GM12878 (cell line): ENCODE measurements at regions not wholly inside any gene's neighbourhood (a gene's known extent, or its start where the extent isn't known, plus 50 kb on each side); places are given as distances from the start of the nearest gene placed in this dataset.

ENCODE experiments used
- ATAC-seq: fragments of 200-7000 bp; cut with Tn5 transposase; 3 replicates; pipeline ENCODE4 v1.9.1; 2020; ENCODE audit warnings: mild to moderate bottlenecking, moderate library complexity
- BruUV-seq: library from RNA; stranded (reverse); fragments of 400-500 nt; replicated peaks from 2 replicates; lab custom pipeline; 2021; lab: Mats Ljungman, UMichigan
- CTCF ChIA-PET: fragments of 300-600 bp; sonication (Branson Sonifier 250); formaldehyde crosslinking; extraction: SDS; loops from one replicate; lab custom pipeline; 2021; ENCODE audit warnings: inconsistent platforms; lab: Yijun Ruan, JAX
- POLR2A ChIA-PET: fragments of 350-600 bp; formaldehyde crosslinking; extraction: SDS; loops from one replicate; lab custom pipeline; 2021; ENCODE audit warnings: inconsistent platforms; lab: Charles Lee
- RAD21 ChIA-PET: fragments of 300-600 bp; sonication (Branson Sonifier 250); formaldehyde crosslinking; loops from one replicate; lab custom pipeline; 2023; ENCODE audit warnings: antibody characterized with exemption; ENCODE audit not compliant: unreplicated experiment; lab: Charles Lee
- SMC1A ChIA-PET: fragments of 300-600 bp; sonication (Branson Sonifier 250); formaldehyde crosslinking; loops from one replicate; lab custom pipeline; 2023; ENCODE audit not compliant: unreplicated experiment, uncharacterized antibody; lab: Charles Lee
- DNase-seq: peaks from one replicate; pipeline ENCODE4 v3.0.0-alpha.2; 2011; ENCODE audit warnings: low read depth, low spot score
- FAIRE-seq: peaks from 3 replicates; lab custom pipeline; 2011; peaks lifted over from hg19 to GRCh38; lab: Jason Lieb, UNC
- H2AFZ ChIP-seq: 2 replicates; pipeline ENCODE4 v1.6.0; 2011; ENCODE audit warnings: low read depth, low read length, control low read depth; ENCODE audit not compliant: control insufficient read depth
- H3K27ac ChIP-seq: 2 replicates; pipeline ENCODE4 v1.5.1; 2011; ENCODE audit warnings: control low read depth; ENCODE audit not compliant: control insufficient read depth, insufficient read depth
- H3K27me3 ChIP-seq, 2 experiments: replicated peaks in 1 of 2; 2 replicates each; pipeline versions ENCODE4 v1.6.0 to v1.6.1; 2011; ENCODE audit warnings: low read length in 1 of 2; ENCODE audit not compliant: control insufficient read depth in 2 of 2, insufficient read depth in 2 of 2
- H3K36me3 ChIP-seq, 2 experiments: 2 replicates each; pipeline ENCODE4 v1.5.1; 2011; ENCODE audit warnings: low read length in 1 of 2; ENCODE audit not compliant: control insufficient read depth in 2 of 2, insufficient read depth in 2 of 2
- H3K4me1 ChIP-seq: 2 replicates; pipeline ENCODE4 v1.6.1; 2011; ENCODE audit warnings: mild to moderate bottlenecking, low read length, moderate library complexity, mixed read lengths; ENCODE audit not compliant: control insufficient read depth, insufficient read depth
- H3K4me2 ChIP-seq: 2 replicates; pipeline ENCODE4 v1.6.0; 2011; ENCODE audit warnings: control low read depth; ENCODE audit not compliant: control insufficient read depth, insufficient read depth
- H3K4me3 ChIP-seq: fragments of 200-600 bp; sonication (generic); 2 replicates; pipeline ENCODE4 v1.5.1; 2016
- H3K79me2 ChIP-seq: 2 replicates; pipeline ENCODE4 v1.6.0; 2011; ENCODE audit warnings: low read length; ENCODE audit not compliant: control insufficient read depth, insufficient read depth
- H3K9ac ChIP-seq: 2 replicates; pipeline ENCODE4 v1.8.0; 2011; ENCODE audit warnings: low read length, control low read depth, mixed read lengths; ENCODE audit not compliant: control insufficient read depth, insufficient read depth
- H3K9me3 ChIP-seq: replicated peaks from 3 replicates; pipeline ENCODE4 v1.5.1; 2011; ENCODE audit warnings: mild to moderate bottlenecking, low read length; ENCODE audit not compliant: control insufficient read depth, insufficient read depth
- H4K20me1 ChIP-seq: 2 replicates; pipeline ENCODE4 v1.6.0; 2011; ENCODE audit not compliant: control insufficient read depth, insufficient read depth
- HDGF ChIP-seq: fragments of 450-650 bp; IDR thresholded peaks from 2 replicates; pipeline ENCODE4 v1.6.1; 2016; ENCODE audit warnings: antibody characterized with exemption
- KDM1A ChIP-seq: fragments of 200-600 bp; sonication (generic); IDR thresholded peaks from 2 replicates; pipeline ENCODE4 v1.6.1; 2016; ENCODE audit warnings: borderline replicate concordance
- SMC3 ChIP-seq: IDR thresholded peaks from 2 replicates; pipeline ENCODE4 v1.6.1; 2011; ENCODE audit warnings: low read length, improper control_type of control experiment, borderline replicate concordance
- YBX1 ChIP-seq: fragments of 450-650 bp; IDR thresholded peaks from 2 replicates; pipeline ENCODE4 v1.6.1; 2016; ENCODE audit warnings: antibody characterized with exemption
- ZNF274 ChIP-seq: IDR thresholded peaks from one replicate; pipeline ENCODE4 v1.8.0; 2011; ENCODE audit not compliant: insufficient read length, insufficient read depth
- WGBS: methylation state at CpG from one replicate; pipeline ENCODE4 v1.1.6; 2016; ENCODE audit warnings: low lambda C conversion rate; ENCODE audit not compliant: insufficient replicate concordance, insufficient coverage; ENCODE audit errors: missing lambda C conversion rate; 5-methylcytosine and 5-hydroxymethylcytosine counted together
- in situ Hi-C: fragments of 300-500 bp; cut with MboI; formaldehyde crosslinking; loops from 9 replicates; pipeline ENCODE4 v1.14.3; 2018; ENCODE audit warnings: mixed read lengths
- intact Hi-C: fragments of 100-400 bp; cut with micrococcal nuclease; formaldehyde crosslinking; loops from one replicate; pipeline ENCODE4 v1.14.2; 2022; ENCODE audit not compliant: unreplicated experiment

DNA sequence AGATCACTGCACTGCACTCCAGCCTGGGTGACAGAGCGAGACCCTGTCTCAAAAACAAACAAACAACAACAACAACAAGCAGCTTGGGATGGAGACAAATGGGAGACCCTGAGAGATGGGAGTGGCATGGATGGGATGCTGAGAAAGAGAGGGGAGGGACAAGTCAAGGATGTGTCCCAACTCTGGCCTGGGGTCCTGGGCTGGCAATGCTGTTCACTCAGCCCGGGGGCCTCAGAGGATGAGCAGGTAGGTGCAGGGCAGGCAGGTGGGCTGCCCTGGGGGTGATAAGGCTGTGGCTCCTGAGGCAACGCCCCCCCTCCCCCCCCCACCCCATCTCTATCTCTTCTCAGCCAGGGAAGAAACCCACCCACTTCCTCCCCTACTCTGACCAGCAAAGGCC is 123.0 kb downstream of the LHX2 start:
- H3K4me2 ChIP-seq = no peak overlapping the region
- no peak for TF ChIP-seq KDM1A
- no peak for TF ChIP-seq ZNF274
- no peak overlapping the region for H3K9ac ChIP-seq
- in situ Hi-C loops (loop anchor here (25.0 kb wide), 1 partner anchor 153 kb away; no protein-coding TSS in a partner anchor), intact Hi-C loops (no loop called here)
- no TSS peak for BruUV-seq
- H3K4me3 ChIP-seq = no peak overlapping the region
- ChIA-PET CTCF (interaction anchor here (0.7 to 3.0 kb wide), 3 partner anchors 106 to 226 kb away, joined by 3 to 14 read pairs (median 3); no protein-coding TSS in a partner anchor), SMC1A (interaction anchor here (0.6 to 5.9 kb wide), 4 partner anchors 62 to 133 kb away, joined by 3 to 89 read pairs (median 4); no protein-coding TSS in a partner anchor), RAD21 (interaction anchor here (0.8 to 6.1 kb wide), 3 partner anchors 63 to 158 kb away, joined by 4 to 85 read pairs (median 18); no protein-coding TSS in a partner anchor), POLR2A (interaction anchor here (0.6 to 1.0 kb wide), 5 partner anchors 63 to 158 kb away, joined by 3 to 5 read pairs (median 3); partner anchors contain the start of gene NEK6)
- no peak for FAIRE-seq
- no peak for ATAC-seq
- H3K27ac ChIP-seq = no peak overlapping the region
- H3K9me3 ChIP-seq = no peaks in the 10 kb centered on the region
- H3K36me3 ChIP-seq = no peaks in the 10 kb centered on the region
- H3K4me1 ChIP-seq = peaks cover 29% of the 10 kb centered on the region
- no peaks in the 10 kb centered on the region for H4K20me1 ChIP-seq
- 47% methylated on average over 3 of the region's 3 CpGs for WGBS
- peaks cover 10% of the 10 kb centered on the region for H3K79me2 ChIP-seq
- DNase-seq = no peak
- no peak overlapping the region for H2AFZ ChIP-seq
- no peaks in the 10 kb centered on the region for H3K27me3 ChIP-seq

GRCh38 chr9:124135813-124136365 is 121.9 kb upstream of the NEK6 start:
- TF ChIP-seq HDGF (peak; percentile 67; the same call in 1 of the 2 replicates), YBX1 (peak; percentile 47; the same call in 1 of the 2 replicates), SMC3 (no peak)
- RAD21 ChIA-PET = interaction anchor here (0.7 to 6.1 kb wide), 6 partner anchors 9 to 156 kb away, joined by 3 to 85 read pairs (median 11); no protein-coding TSS in a partner anchor
- no peak overlapping the region for H3K4me2 ChIP-seq
- POLR2A ChIA-PET = interaction anchor here (2.3 to 3.2 kb wide), 4 partner anchors 67 to 156 kb away, joined by 5 to 13 read pairs (median 12); no protein-coding TSS in a partner anchor
- no peaks in the 10 kb centered on the region for H3K9me3 ChIP-seq
- CTCF ChIA-PET = interaction anchor here (0.5 to 3.0 kb wide), 9 partner anchors 8 to 283 kb away, joined by 3 to 22 read pairs (median 3); no protein-coding TSS in a partner anchor
- DNase-seq (no peak), FAIRE-seq (no peak), ATAC-seq (no peak)
- no peaks in the 10 kb centered on the region for H4K20me1 ChIP-seq
- no peak overlapping the region for H3K27ac ChIP-seq
- no TSS peak for BruUV-seq
- intact Hi-C loops (loop anchor here (2.0 kb wide), 1 partner anchor 119 kb away; no protein-coding TSS in a partner anchor), in situ Hi-C loops (loop anchor here (25.0 kb wide), 1 partner anchor 151 kb away; no protein-coding TSS in a partner anchor)
- no peaks in the 10 kb centered on the region for H3K27me3 ChIP-seq
- peaks cover 29% of the 10 kb centered on the region for H3K4me1 ChIP-seq
- SMC1A ChIA-PET = interaction anchor here (1.3 to 5.9 kb wide), 8 partner anchors 9 to 157 kb away, joined by 4 to 89 read pairs (median 10); no protein-coding TSS in a partner anchor
- no peak overlapping the region for H2AFZ ChIP-seq
- peaks cover 10% of the 10 kb centered on the region for H3K79me2 ChIP-seq
- no peak overlapping the region for H3K9ac ChIP-seq
- 94% methylated on average over 1 of the region's 1 CpG for WGBS
- no peak overlapping the region for H3K4me3 ChIP-seq
- no peaks in the 10 kb centered on the region for H3K36me3 ChIP-seq
